Jurkat, Clone E6-1 (cell line): ENCODE measurements at regions not wholly inside any gene's neighbourhood (a gene's known extent, or its start where the extent isn't known, plus 50 kb on each side); places are given as distances from the start of the nearest gene placed in this dataset.
"Not testable (repeated sequence)": the region's sequence is repeated elsewhere in the genome, so short reads cannot be mapped to it uniquely, and the experiment has no call there.

Experiments used
- DNase-seq: peaks from one replicate; pipeline ENCODE4 v3.0.0-alpha.2; 2011; ENCODE audit warnings: low read depth, low spot score
- H3K4me3 ChIP-seq: 2 replicates; pipeline ENCODE4 v1.5.1; 2011; ENCODE audit warnings: mild to moderate bottlenecking, low read length, control low read depth, moderate library complexity

GRCh38 chr15:79529157-79529785, 97.1 kb downstream of the MINAR1 start:
- no peak for DNase-seq
- H3K4me3 ChIP-seq: no peak overlapping the region

- DNase-seq: no peak
- H3K4me3 ChIP-seq: no peak overlapping the region
Measured at GRCh38 chr15:79535536-79535935, 103.4 kb downstream of the MINAR1 start.

- H3K4me3 ChIP-seq: no peak overlapping the region
- no peak for DNase-seq
Measured at GRCh38 chr15:79538527-79538926, 106.4 kb downstream of the MINAR1 start.

GRCh38 chr15:79539401-79539800, 107.3 kb downstream of the MINAR1 start:
- no peak for DNase-seq
- H3K4me3 ChIP-seq: no peak overlapping the region

GRCh38 chr15:79540551-79540950, 108.4 kb downstream of the MINAR1 start:
- DNase-seq: no peak

GRCh38 chr15:79541196-79541595, 109.1 kb downstream of the MINAR1 start:
- DNase-seq: no peak
- no peak overlapping the region for H3K4me3 ChIP-seq

More at GRCh38 chr15:79540551-79540950, 108.4 kb downstream of the MINAR1 start:
- no peak overlapping the region for H3K4me3 ChIP-seq

- DNase-seq: no peak
- H3K4me3 ChIP-seq: no peak overlapping the region
Measured at GRCh38 chr15:79543097-79543496, 111.0 kb downstream of the MINAR1 start.

- DNase-seq: no peak
- H3K4me3 ChIP-seq: no peak overlapping the region
Measured at GRCh38 chr15:79549196-79549595, 117.1 kb downstream of the MINAR1 start.

GRCh38 chr15:79560384-79560783, 128.2 kb downstream of the MINAR1 start:
- H3K4me3 ChIP-seq: no peak overlapping the region
- no peak for DNase-seq

- no peak overlapping the region for H3K4me3 ChIP-seq
Measured at GRCh38 chr15:79561982-79562381, 129.8 kb downstream of the MINAR1 start.

GRCh38 chr15:79562403-79562815, 130.3 kb downstream of the MINAR1 start:
- no peak overlapping the region for H3K4me3 ChIP-seq
- no peak for DNase-seq

More at GRCh38 chr15:79561982-79562381, 129.8 kb downstream of the MINAR1 start:
- DNase-seq: no peak

GRCh38 chr15:79562899-79563298, 130.8 kb downstream of the MINAR1 start:
- DNase-seq: no peak
- H3K4me3 ChIP-seq: no peak overlapping the region

GRCh38 chr15:79570004-79570403, 137.9 kb downstream of the MINAR1 start:
- H3K4me3 ChIP-seq: no peak overlapping the region
- DNase-seq: no peak

GRCh38 chr15:79572691-79573404, 140.7 kb downstream of the MINAR1 start:
- H3K4me3 ChIP-seq: no peak overlapping the region
- no peak for DNase-seq

GRCh38 chr15:79574431-79575273, 142.5 kb downstream of the MINAR1 start:
- DNase-seq, H3K4me3 ChIP-seq: not testable (repeated sequence)

- DNase-seq: no peak
- H3K4me3 ChIP-seq: no peak overlapping the region
Measured at GRCh38 chr15:79582650-79583049, 150.5 kb downstream of the MINAR1 start.

- no peak for DNase-seq
- H3K4me3 ChIP-seq: no peak overlapping the region
Measured at GRCh38 chr15:79592126-79592525, 160.0 kb downstream of the MINAR1 start.

- no peak for DNase-seq
- H3K4me3 ChIP-seq: no peak overlapping the region
Measured at GRCh38 chr15:79593119-79593869, 161.2 kb downstream of the MINAR1 start.

GRCh38 chr15:79595306-79595705, 163.2 kb downstream of the MINAR1 start:
- no peak for DNase-seq
- H3K4me3 ChIP-seq: no peak overlapping the region
